Progenitor cell of endocrine pancreas (in vitro differentiated cells): ENCODE measurements at regions not wholly inside any gene's neighbourhood (a gene's known extent, or its start where the extent isn't known, plus 50 kb on each side); places are given as distances from the start of the nearest gene placed in this dataset.
"Not testable (repeated sequence)": the region's sequence is repeated elsewhere in the genome, so short reads cannot be mapped to it uniquely, and the experiment has no call there.

Source experiments
- DNase-seq: peaks from one replicate; pipeline ENCODE4 v3.0.0; 2021; ENCODE audit warnings: low spot score; ENCODE audit not compliant: unreplicated experiment
- H3K27ac Mint-ChIP-seq: 2 replicates; pipeline ENCODE4 v1.8.0; 2021; ENCODE audit warnings: mild to moderate bottlenecking, moderate library complexity, mixed read lengths
- H3K27me3 Mint-ChIP-seq: 2 replicates; pipeline ENCODE4 v1.8.0; 2021; ENCODE audit warnings: mixed read lengths
- H3K36me3 Mint-ChIP-seq: 2 replicates; pipeline ENCODE4 v1.8.0; 2022; ENCODE audit warnings: mixed read lengths; ENCODE audit not compliant: insufficient read depth
- H3K4me1 Mint-ChIP-seq: 2 replicates; pipeline ENCODE4 v1.8.0; 2021; ENCODE audit warnings: low read depth, mixed read lengths
- H3K4me3 Mint-ChIP-seq: 2 replicates; pipeline ENCODE4 v1.8.0; 2021; ENCODE audit warnings: low read depth, mild to moderate bottlenecking, moderate library complexity, mixed read lengths
- H3K9me3 Mint-ChIP-seq: 2 replicates; pipeline ENCODE4 v1.8.0; 2021; ENCODE audit warnings: low read depth, mixed read lengths
- TF ChIP-seq, protein P1 (sequence below): fragments of 200-600 bp; sonication (generic); IDR thresholded peaks from one replicate; pipeline ENCODE4 v1.5.0; 2021; ENCODE audit warnings: antibody characterized with exemption, mild to moderate bottlenecking; ENCODE audit not compliant: unreplicated experiment

DNA sequence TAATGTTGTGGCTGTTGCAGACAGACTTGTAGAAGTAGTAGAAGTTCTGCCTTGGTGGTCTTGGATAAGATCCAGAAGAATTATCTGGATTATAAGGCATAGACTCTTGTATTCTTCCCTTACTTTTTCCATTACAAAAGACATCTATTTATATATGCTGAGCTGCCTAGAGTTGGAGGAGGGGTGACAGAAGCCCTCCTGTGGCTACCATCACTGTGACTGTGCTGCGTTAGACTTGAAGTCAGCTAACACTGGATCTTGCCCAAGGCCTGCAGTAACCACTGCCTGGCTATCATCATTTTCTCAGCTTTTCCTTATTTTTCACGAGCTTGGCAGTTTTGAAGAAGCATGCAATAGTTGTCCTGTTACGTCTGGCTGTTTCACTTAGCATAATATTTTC is 684.8 kb upstream of the BCHE start:
- Mint-ChIP-seq H3K9me3 (peaks cover 9% of the 10 kb centered on the region), H3K4me1 (peaks cover 1% of the 10 kb centered on the region), H3K27ac (no peak overlapping the region), H3K4me3 (no peak overlapping the region), H3K36me3 (no peaks in the 10 kb centered on the region), H3K27me3 (no peaks in the 10 kb centered on the region)
- no peak for DNase-seq
- TF ChIP-seq, protein P1, sequence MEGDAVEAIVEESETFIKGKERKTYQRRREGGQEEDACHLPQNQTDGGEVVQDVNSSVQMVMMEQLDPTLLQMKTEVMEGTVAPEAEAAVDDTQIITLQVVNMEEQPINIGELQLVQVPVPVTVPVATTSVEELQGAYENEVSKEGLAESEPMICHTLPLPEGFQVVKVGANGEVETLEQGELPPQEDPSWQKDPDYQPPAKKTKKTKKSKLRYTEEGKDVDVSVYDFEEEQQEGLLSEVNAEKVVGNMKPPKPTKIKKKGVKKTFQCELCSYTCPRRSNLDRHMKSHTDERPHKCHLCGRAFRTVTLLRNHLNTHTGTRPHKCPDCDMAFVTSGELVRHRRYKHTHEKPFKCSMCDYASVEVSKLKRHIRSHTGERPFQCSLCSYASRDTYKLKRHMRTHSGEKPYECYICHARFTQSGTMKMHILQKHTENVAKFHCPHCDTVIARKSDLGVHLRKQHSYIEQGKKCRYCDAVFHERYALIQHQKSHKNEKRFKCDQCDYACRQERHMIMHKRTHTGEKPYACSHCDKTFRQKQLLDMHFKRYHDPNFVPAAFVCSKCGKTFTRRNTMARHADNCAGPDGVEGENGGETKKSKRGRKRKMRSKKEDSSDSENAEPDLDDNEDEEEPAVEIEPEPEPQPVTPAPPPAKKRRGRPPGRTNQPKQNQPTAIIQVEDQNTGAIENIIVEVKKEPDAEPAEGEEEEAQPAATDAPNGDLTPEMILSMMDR = no peak

DNA sequence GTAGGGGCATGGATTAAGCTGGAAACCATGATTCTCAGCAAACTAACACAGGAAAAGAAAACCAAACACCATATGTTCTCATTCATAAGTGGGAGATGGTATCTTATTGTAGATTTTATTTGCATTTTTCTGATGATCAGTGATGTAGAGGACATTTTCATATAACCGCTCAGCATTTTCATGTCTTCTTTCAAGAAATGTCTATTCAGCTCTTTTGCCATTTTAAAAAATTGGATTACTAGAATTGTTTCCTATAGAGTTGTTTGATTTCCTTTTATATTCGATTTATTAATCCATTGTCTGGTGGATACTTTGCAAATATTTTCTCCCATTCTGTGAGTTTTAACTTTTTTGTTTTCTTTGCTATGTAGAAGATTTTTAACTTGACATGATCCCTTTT is 682.2 kb upstream of the BCHE start:
- Mint-ChIP-seq H3K27me3 (no peaks in the 10 kb centered on the region), H3K27ac (no peak overlapping the region), H3K36me3 (no peaks in the 10 kb centered on the region), H3K4me1 (no peaks in the 10 kb centered on the region), H3K9me3 (peaks cover 9% of the 10 kb centered on the region), H3K4me3 (no peak overlapping the region)
- no peak for DNase-seq
- TF ChIP-seq, protein P1 = no peak

DNA sequence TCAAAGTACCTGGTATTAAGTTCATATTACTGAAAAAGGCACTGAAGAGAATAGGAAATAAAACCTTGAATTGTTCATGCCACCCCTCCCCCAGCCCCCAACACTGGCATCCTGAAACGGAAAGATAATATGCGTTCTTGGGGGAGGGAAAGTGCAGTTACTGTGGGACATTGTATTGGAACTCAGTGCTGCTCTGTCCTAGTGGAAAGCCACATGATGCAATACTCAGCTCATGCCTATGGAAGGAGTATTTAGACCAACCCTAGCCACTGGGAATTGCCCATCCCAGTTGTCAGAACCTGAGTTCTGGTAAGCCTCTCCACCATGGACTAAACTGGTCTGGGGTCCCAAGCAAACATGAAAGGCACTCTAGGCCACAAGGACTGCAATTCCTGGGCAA is 680.8 kb upstream of the BCHE start:
- Mint-ChIP-seq H3K36me3 (no peaks in the 10 kb centered on the region), H3K27me3 (no peaks in the 10 kb centered on the region), H3K27ac (no peak overlapping the region), H3K4me1 (no peaks in the 10 kb centered on the region), H3K4me3 (no peak overlapping the region), H3K9me3 (peaks cover 14% of the 10 kb centered on the region)
- TF ChIP-seq, protein P1 = no peak
- DNase-seq = no peak

DNA sequence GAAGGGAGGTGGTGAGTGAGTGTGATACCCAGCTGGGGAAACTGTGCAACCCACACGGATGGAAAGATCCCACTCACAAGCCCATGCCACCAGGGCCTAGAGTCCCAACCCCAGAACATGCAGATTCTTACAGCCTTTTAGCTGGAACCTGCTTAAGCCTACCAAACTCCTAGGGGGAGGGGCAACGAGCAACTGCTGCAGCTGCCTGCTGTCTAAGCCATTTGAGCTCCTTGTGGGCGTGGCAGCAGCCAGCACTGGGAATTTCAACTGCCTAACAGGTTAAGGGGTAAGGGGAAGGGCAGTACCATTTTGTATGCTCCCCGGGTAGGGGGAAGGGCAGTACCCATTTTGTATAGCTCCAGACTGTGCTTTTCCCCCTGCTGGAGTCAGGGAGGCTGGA is 673.2 kb upstream of the BCHE start:
- H3K27me3 Mint-ChIP-seq = no peaks in the 10 kb centered on the region
- TF ChIP-seq, protein P1 = no peak
- H3K9me3 Mint-ChIP-seq = peaks cover 28% of the 10 kb centered on the region
- H3K4me3 Mint-ChIP-seq = no peak overlapping the region
- peaks cover 1% of the 10 kb centered on the region for H3K36me3 Mint-ChIP-seq
- DNase-seq = no peak
- no peak overlapping the region for H3K27ac Mint-ChIP-seq
- H3K4me1 Mint-ChIP-seq = peaks cover 1% of the 10 kb centered on the region

DNA sequence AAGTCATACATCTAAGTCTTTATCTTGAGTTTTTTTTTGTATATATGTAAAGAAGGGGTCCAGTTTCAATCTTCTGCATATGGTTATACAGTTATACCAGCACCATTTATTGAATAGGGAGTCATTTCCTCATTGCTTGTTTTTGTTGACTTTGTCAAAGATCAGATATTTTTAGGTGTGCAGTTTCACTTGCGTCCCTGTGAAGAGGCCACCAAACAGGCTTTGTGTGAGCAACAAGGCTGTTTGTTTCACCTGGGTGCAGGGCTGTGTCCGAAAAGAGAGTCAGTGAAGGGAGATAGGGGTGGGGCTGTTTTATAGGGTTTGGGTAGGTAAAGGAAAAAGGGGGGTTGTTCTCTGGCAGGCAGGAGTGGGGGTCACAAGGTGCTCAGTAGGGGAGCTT is 663.2 kb upstream of the BCHE start:
- not testable (repeated sequence) for H3K27me3 Mint-ChIP-seq, H3K4me3 Mint-ChIP-seq, H3K27ac Mint-ChIP-seq, H3K4me1 Mint-ChIP-seq, H3K36me3 Mint-ChIP-seq, DNase-seq
- H3K9me3 Mint-ChIP-seq = peaks cover 17% of the 10 kb centered on the region

DNA sequence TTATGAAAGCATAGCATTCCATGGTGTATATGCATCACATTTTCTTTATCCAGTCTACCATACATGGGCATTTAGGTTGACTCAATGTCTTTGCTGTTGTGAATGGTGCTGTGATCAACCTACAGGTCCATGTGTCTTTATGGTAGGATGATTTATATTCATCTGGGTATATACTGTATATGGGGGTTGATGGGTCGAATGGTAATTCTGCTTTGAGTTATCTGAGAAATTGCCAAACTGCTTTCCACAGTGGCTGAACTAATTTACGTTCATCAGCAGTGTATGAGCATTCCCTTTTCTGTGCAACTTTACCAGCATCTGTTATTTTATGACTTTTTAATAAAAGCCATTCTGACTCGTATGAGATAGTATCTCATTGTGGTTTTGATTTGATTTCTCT is 662.4 kb upstream of the BCHE start:
- no peak for DNase-seq
- Mint-ChIP-seq H3K36me3 (no peaks in the 10 kb centered on the region), H3K27ac (no peak overlapping the region), H3K27me3 (no peaks in the 10 kb centered on the region), H3K9me3 (peaks cover 10% of the 10 kb centered on the region), H3K4me3 (no peak overlapping the region), H3K4me1 (no peaks in the 10 kb centered on the region)
- TF ChIP-seq, protein P1 = no peak
